Right atrium auricular region (tissue), 2 donors: ENCODE measurements at regions not wholly inside any gene's neighbourhood (a gene's known extent, or its start where the extent isn't known, plus 50 kb on each side); places are given as distances from the start of the nearest gene placed in this dataset.

Source experiments
- DNase-seq: peaks from one replicate; pipeline ENCODE4 v3.0.0-alpha.2; 2019; ENCODE audit warnings: low spot score
- H3K27ac ChIP-seq, 2 donors: fragments of 200-600 bp; sonication (generic); 1 replicate in 1 of 2; 2 replicates in 1 of 2; pipeline ENCODE4 v1.5.1; 2016 to 2019
- H3K27me3 ChIP-seq, 2 donors: fragments of 200-600 bp; sonication (generic); one replicate each; pipeline versions ENCODE4 v1.5.1 to v1.6.0; 2017 to 2019
- H3K36me3 ChIP-seq: fragments of 200-600 bp; sonication (generic); one replicate; pipeline ENCODE4 v1.5.1; 2016
- H3K4me1 ChIP-seq, 2 donors: fragments of 200-600 bp; sonication (generic); one replicate each; pipeline versions ENCODE4 v1.5.1 to v1.6.0; 2017 to 2019
- H3K4me3 ChIP-seq, 2 donors: fragments of 200-600 bp; sonication (generic); 1 replicate in 1 of 2; 2 replicates in 1 of 2; pipeline ENCODE4 v1.5.1; 2017 to 2019; ENCODE audit warnings: mild to moderate bottlenecking in 1 of 2, moderate library complexity in 1 of 2
- H3K9me3 ChIP-seq, 2 donors: fragments of 200-600 bp; sonication (generic); one replicate each; pipeline ENCODE4 v1.5.1; 2019
- CTCF ChIP-seq, 2 donors: fragments of 200-600 bp; sonication (generic); IDR thresholded peaks; one replicate each; pipeline ENCODE4 v1.5.1; 2019; ENCODE audit warnings: antibody characterized with exemption in 2 of 2

DNA sequence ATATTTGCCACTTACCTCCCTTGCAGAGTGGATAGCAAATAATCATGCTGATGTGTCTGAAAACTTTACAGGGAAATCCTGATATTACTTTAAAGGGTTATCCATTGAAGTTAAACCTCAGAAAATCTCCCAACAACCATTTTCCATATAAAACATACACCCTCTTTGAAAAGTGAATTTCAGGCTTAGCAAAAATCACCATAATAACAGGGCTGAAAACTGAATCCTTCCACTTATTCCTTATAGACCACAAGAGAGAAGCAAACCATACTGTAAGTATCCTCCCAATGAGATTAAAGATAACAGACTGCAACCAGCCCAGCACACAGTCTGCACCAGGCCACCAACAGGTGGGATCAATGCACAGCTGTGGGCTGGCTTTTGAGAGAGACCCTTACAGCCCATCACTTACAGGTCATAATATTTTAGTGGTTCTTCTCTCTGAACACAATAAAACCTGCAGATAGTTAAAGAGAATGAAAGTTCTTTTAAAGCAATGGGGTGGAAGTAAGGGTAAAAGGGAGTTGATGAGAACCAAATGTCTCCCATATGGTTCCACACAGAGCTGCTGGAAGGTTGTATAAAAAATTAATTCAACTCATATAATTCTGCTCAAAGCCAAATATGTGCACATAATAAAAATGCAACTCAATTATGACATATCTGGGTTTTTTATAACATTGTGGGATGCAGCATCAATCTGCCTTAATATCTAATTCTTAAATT, 376.2 kb upstream of the GRAMD2B start:
- Histone ChIP-seq H3K4me3 (no peak overlapping the region), H3K4me1 (peaks cover 0 to 15% of the 10 kb centered on the region in 2 donors), H3K36me3 (no peaks in the 10 kb centered on the region), H3K27me3 (no peaks in the 10 kb centered on the region), H3K27ac (no peak overlapping the region), H3K9me3 (no peaks in the 10 kb centered on the region)
- no peak for DNase-seq
- no peak for TF ChIP-seq CTCF (IDR thresholded peaks at IDR 0.05)

DNA sequence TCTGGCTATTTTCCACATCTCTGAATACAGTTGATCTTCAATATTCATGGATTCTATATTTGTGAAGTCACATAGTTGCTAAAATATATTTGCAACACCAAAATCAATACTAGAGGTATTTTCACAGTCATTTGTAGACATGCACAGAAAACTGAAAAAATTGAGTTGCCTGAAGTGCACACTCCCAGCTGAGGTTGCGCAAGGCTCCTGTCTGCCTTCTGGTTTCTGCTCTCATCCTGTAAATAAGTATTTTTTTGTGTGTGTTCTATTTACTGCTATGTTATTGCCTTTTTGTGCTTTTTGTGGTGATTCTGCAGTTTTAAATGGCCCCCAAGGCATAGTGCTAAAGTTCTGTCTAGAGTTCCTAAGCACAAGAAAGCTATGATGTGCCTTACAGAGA, 371.1 kb upstream of the GRAMD2B start:
- no peak overlapping the region for H3K4me3 ChIP-seq
- H3K27ac ChIP-seq = no peak overlapping the region
- DNase-seq = no peak
- no peaks in the 10 kb centered on the region for H3K9me3 ChIP-seq
- H3K4me1 ChIP-seq = no peaks in the 10 kb centered on the region
- no peaks in the 10 kb centered on the region for H3K36me3 ChIP-seq
- no peaks in the 10 kb centered on the region for H3K27me3 ChIP-seq
- no peak for TF ChIP-seq CTCF (IDR thresholded peaks at IDR 0.05)

GRCh38 chr5:126052791-126053190, 370.4 kb upstream of the GRAMD2B start:
- Histone ChIP-seq H3K4me3 (no peak overlapping the region), H3K4me1 (no peaks in the 10 kb centered on the region)

DNA sequence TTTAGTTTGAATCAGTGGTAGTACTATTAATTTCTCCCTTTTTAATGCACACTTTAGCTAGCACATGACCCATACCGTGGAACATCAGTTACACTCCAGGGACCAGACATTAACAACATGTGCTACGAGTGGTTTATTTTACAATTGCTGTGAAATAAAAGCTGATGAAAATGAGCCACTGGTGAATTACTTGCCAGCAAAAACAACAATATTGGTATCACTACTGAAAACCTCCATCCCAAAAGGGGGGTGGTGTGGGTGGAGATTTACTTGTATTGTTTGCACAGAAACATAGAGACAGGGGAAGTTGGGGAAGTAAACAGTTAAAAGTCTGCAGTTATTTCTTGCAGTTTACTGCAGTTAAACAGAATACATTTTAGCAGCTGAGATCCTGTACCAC, 369.6 kb upstream of the GRAMD2B start:
- Histone ChIP-seq H3K27ac (no peak overlapping the region), H3K36me3 (no peaks in the 10 kb centered on the region), H3K4me1 (no peaks in the 10 kb centered on the region), H3K4me3 (no peak overlapping the region), H3K27me3 (no peaks in the 10 kb centered on the region), H3K9me3 (no peaks in the 10 kb centered on the region)
- no peak for TF ChIP-seq CTCF (IDR thresholded peaks at IDR 0.05)
- no peak for DNase-seq

More at GRCh38 chr5:126052791-126053190, 370.4 kb upstream of the GRAMD2B start:
- H3K36me3 ChIP-seq = no peaks in the 10 kb centered on the region
- no peak overlapping the region for H3K27ac ChIP-seq
- no peaks in the 10 kb centered on the region for H3K27me3 ChIP-seq
- H3K9me3 ChIP-seq = no peaks in the 10 kb centered on the region
- DNase-seq = no peak
- TF ChIP-seq CTCF (IDR thresholded peaks at IDR 0.05) = no peak

DNA sequence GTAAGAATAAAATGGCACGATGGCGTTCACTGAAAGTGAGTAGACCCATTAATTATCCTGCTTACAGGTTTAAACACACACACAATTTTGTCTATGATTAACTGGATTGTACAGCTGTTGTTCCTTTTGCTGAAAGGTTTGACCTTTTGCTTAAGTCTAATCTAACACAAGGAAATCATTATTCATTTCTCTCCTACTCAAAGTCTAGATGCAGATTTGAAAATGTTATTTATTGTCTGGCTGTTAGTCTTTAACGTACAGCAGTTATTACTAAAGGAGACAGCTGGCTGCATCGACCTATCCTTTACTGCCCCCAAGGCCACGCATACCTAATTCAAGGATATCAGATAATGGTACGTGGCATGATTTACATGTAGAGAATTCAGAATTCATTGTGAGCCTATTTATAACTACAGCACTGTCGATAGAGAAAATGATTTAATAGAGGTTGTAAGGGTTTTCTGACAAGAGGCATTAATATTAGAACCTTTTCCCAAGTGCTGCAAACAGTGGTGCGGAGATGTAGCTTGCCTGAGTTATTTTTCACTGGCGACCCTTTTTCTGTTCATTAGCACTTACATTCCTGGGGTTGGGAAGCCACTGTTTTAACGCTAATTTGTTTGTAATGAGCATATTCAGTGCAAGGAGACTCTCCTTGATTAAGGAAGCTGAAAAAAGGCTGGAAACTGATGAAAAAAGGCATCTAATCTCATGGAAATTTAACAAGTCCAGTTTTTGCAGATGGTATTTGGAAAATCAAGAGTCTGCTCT, 368.4 kb upstream of the GRAMD2B start:
- no peaks in the 10 kb centered on the region for H3K4me1 ChIP-seq
- H3K27ac ChIP-seq = peak overlapping the region in 1 of 2 donors; percentile 50
- no peaks in the 10 kb centered on the region for H3K27me3 ChIP-seq
- H3K4me3 ChIP-seq = no peak overlapping the region
- DNase-seq = no peak
- H3K36me3 ChIP-seq = no peaks in the 10 kb centered on the region
- H3K9me3 ChIP-seq = no peaks in the 10 kb centered on the region
- TF ChIP-seq CTCF (IDR thresholded peaks at IDR 0.05) = no peak
